ENCODE measurements at regions not wholly inside any gene's neighbourhood (a gene's known extent, or its start where the extent isn't known, plus 50 kb on each side); places are given as distances from the start of the nearest gene placed in this dataset.

- TF ChIP-seq, protein P1, sequence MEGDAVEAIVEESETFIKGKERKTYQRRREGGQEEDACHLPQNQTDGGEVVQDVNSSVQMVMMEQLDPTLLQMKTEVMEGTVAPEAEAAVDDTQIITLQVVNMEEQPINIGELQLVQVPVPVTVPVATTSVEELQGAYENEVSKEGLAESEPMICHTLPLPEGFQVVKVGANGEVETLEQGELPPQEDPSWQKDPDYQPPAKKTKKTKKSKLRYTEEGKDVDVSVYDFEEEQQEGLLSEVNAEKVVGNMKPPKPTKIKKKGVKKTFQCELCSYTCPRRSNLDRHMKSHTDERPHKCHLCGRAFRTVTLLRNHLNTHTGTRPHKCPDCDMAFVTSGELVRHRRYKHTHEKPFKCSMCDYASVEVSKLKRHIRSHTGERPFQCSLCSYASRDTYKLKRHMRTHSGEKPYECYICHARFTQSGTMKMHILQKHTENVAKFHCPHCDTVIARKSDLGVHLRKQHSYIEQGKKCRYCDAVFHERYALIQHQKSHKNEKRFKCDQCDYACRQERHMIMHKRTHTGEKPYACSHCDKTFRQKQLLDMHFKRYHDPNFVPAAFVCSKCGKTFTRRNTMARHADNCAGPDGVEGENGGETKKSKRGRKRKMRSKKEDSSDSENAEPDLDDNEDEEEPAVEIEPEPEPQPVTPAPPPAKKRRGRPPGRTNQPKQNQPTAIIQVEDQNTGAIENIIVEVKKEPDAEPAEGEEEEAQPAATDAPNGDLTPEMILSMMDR (conservative IDR thresholded peaks at IDR 0.05), result no peak
- no peak for TF ChIP-seq EZH2 (IDR thresholded peaks at IDR 0.05; ENCODE audit: low read depth)
These were observed 221.6 kb upstream of the LCORL start for GRCh38 chr4:18242919-18243693.

All from PC-9 (cell line).